ENCODE measurements at regions not wholly inside any gene's neighbourhood (a gene's known extent, or its start where the extent isn't known, plus 50 kb on each side); places are given as distances from the start of the nearest gene placed in this dataset.

DNA sequence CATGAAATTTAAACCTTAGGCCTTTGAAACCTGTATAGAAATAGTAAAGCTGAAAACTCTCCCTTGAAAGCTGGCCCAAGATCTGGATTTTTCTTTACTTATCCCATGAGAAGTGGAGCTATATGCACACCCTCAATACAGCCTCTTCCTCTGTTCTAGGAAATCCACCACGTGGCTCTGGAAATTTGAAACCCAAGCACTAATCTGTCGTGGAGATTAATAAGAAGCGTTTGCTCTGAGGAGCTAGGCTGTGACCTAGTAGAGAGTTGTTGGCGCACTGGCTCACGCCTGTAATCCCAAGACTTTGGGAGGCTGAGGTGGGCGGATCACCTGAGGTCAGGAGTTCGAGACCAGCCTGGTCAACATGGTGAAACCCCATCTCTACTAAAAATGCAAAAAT is 291.3 kb upstream of the PLXNA2 start:
- TF ChIP-seq TAF1 (IDR thresholded peaks at IDR 0.05; ENCODE audit: borderline replicate concordance, insufficient read depth, low read length): no peak
- no peak for TF ChIP-seq POLR2AphosphoS5 (IDR thresholded peaks at IDR 0.05; ENCODE audit: low read depth, low read length)
- TF ChIP-seq, protein P1, sequence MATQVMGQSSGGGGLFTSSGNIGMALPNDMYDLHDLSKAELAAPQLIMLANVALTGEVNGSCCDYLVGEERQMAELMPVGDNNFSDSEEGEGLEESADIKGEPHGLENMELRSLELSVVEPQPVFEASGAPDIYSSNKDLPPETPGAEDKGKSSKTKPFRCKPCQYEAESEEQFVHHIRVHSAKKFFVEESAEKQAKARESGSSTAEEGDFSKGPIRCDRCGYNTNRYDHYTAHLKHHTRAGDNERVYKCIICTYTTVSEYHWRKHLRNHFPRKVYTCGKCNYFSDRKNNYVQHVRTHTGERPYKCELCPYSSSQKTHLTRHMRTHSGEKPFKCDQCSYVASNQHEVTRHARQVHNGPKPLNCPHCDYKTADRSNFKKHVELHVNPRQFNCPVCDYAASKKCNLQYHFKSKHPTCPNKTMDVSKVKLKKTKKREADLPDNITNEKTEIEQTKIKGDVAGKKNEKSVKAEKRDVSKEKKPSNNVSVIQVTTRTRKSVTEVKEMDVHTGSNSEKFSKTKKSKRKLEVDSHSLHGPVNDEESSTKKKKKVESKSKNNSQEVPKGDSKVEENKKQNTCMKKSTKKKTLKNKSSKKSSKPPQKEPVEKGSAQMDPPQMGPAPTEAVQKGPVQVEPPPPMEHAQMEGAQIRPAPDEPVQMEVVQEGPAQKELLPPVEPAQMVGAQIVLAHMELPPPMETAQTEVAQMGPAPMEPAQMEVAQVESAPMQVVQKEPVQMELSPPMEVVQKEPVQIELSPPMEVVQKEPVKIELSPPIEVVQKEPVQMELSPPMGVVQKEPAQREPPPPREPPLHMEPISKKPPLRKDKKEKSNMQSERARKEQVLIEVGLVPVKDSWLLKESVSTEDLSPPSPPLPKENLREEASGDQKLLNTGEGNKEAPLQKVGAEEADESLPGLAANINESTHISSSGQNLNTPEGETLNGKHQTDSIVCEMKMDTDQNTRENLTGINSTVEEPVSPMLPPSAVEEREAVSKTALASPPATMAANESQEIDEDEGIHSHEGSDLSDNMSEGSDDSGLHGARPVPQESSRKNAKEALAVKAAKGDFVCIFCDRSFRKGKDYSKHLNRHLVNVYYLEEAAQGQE (IDR thresholded peaks at IDR 0.05; ENCODE audit: insufficient read depth in 1 of 2, low read depth in 2 of 2, low read length in 2 of 2): no peak
- no peak for TF ChIP-seq FOXP2 (optimal IDR thresholded peaks at IDR 0.05; ENCODE audit: borderline replicate concordance, extremely low read depth, extremely low read length, insufficient read depth)
- no peak for TF ChIP-seq SIN3A (IDR thresholded peaks at IDR 0.05; ENCODE audit: borderline replicate concordance, insufficient read depth, low read length)

DNA sequence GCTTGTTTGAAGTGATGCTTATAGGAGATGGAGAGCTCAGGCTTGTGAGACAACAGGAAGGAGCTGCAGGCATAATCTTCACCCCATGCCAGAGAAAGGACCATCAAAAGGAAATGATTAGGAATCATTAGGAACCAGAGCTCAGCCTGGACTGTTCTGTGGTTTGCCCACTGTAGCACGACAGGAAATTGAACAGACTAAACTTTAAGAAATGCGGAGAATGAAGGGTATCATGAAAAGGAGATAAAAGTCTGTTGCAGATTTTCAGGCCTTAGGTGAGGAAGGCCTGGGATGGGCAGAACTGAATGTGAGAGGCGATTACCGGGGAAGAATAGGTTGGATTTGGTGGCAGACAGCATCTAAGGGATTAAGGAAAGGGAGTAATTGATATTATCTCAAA is 292.0 kb upstream of the PLXNA2 start:
- TF ChIP-seq, protein P1 (IDR thresholded peaks at IDR 0.05; ENCODE audit: insufficient read depth in 1 of 2, low read depth in 2 of 2, low read length in 2 of 2): no peak
- no peak for TF ChIP-seq TAF1 (IDR thresholded peaks at IDR 0.05; ENCODE audit: borderline replicate concordance, insufficient read depth, low read length)
- no peak for TF ChIP-seq POLR2AphosphoS5 (IDR thresholded peaks at IDR 0.05; ENCODE audit: low read depth, low read length)
- no peak for TF ChIP-seq SIN3A (IDR thresholded peaks at IDR 0.05; ENCODE audit: borderline replicate concordance, insufficient read depth, low read length)
- TF ChIP-seq FOXP2 (optimal IDR thresholded peaks at IDR 0.05; ENCODE audit: borderline replicate concordance, extremely low read depth, extremely low read length, insufficient read depth): no peak

DNA sequence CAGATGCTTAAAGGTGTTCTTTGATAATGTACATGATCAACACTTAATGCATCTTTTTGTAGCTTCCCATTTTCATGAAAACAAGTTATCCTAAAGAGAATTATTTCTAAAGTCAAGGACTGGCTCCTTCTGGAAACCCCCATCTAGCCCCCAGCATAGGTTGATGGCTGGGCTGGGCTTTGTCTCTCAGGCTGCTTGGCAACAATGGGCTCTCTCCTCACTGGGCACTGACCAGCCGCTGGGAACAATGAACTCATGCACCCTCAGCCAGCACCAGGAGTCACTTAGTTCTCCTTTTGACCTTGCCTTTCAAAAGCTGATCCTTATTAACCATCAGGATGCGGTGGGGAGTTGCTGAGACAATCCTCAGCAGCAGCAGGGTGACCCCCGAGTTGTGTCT is 293.0 kb upstream of the PLXNA2 start:
- TF ChIP-seq POLR2AphosphoS5 (IDR thresholded peaks at IDR 0.05; ENCODE audit: low read depth, low read length) (no peak), TAF1 (IDR thresholded peaks at IDR 0.05; ENCODE audit: borderline replicate concordance, insufficient read depth, low read length) (no peak), SIN3A (IDR thresholded peaks at IDR 0.05; ENCODE audit: borderline replicate concordance, insufficient read depth, low read length) (no peak), FOXP2 (optimal IDR thresholded peaks at IDR 0.05; ENCODE audit: borderline replicate concordance, extremely low read depth, extremely low read length, insufficient read depth) (no peak)
- TF ChIP-seq, protein P1 (IDR thresholded peaks at IDR 0.05; ENCODE audit: insufficient read depth in 1 of 2, low read depth in 2 of 2, low read length in 2 of 2): no peak

DNA sequence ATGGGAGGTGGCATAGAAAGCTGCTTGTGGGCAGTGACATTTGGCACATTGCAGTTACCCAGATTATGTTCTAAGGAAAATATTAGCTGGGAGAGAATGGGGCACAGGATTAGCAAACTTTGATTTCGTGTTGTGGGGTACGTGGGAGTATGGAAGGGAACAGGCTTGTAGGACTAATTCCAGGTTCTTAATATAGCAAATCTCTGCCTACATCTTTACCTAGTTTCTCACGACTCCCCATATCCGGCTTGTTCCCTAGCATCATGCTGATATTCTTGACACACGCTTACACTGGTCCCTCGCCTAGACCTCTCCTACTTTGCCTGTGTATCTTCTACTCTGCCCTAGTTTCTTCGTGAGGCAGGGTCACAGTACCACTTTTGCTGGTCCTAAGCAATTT is 293.9 kb upstream of the PLXNA2 start:
- TF ChIP-seq TAF1 (IDR thresholded peaks at IDR 0.05; ENCODE audit: borderline replicate concordance, insufficient read depth, low read length) (no peak), POLR2AphosphoS5 (IDR thresholded peaks at IDR 0.05; ENCODE audit: low read depth, low read length) (no peak), SIN3A (IDR thresholded peaks at IDR 0.05; ENCODE audit: borderline replicate concordance, insufficient read depth, low read length) (no peak), FOXP2 (optimal IDR thresholded peaks at IDR 0.05; ENCODE audit: borderline replicate concordance, extremely low read depth, extremely low read length, insufficient read depth) (no peak)
- TF ChIP-seq, protein P1 (IDR thresholded peaks at IDR 0.05; ENCODE audit: insufficient read depth in 1 of 2, low read depth in 2 of 2, low read length in 2 of 2): no peak

DNA sequence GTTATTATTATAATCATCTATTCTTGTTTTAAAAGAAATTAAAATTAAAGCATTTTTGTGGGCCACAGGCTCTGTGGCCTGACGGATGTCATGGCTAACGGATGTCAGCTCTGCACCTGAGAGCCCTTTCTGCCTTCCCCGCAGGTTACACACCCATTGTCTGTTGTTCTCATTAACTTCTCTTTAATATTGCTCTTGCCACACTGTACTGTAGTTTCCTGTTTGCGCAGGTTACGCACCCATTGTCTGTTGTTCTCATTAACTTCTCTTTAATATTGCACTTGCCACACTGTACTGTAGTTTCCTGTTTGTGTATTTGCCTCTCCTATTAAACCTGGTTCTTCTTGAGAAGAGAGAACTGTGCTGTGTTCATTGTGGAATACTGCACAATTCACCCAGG is 294.4 kb upstream of the PLXNA2 start:
- TF ChIP-seq POLR2AphosphoS5 (IDR thresholded peaks at IDR 0.05; ENCODE audit: low read depth, low read length) (no peak), SIN3A (IDR thresholded peaks at IDR 0.05; ENCODE audit: borderline replicate concordance, insufficient read depth, low read length) (no peak), FOXP2 (optimal IDR thresholded peaks at IDR 0.05; ENCODE audit: borderline replicate concordance, extremely low read depth, extremely low read length, insufficient read depth) (no peak), TAF1 (IDR thresholded peaks at IDR 0.05; ENCODE audit: borderline replicate concordance, insufficient read depth, low read length) (no peak)
- TF ChIP-seq, protein P1 (IDR thresholded peaks at IDR 0.05; ENCODE audit: insufficient read depth in 1 of 2, low read depth in 2 of 2, low read length in 2 of 2): no peak

All from PFSK-1 (cell line).